HT-29 (cell line): ENCODE measurements at regions not wholly inside any gene's neighbourhood (a gene's known extent, or its start where the extent isn't known, plus 50 kb on each side); places are given as distances from the start of the nearest gene placed in this dataset.
"Not testable (repeated sequence)": the region's sequence is repeated elsewhere in the genome, so short reads cannot be mapped to it uniquely, and the experiment has no call there.

Experiments used
- DNase-seq: peaks from one replicate; pipeline ENCODE4 v3.0.0-alpha.2; 2015; ENCODE audit warnings: low spot score

DNA sequence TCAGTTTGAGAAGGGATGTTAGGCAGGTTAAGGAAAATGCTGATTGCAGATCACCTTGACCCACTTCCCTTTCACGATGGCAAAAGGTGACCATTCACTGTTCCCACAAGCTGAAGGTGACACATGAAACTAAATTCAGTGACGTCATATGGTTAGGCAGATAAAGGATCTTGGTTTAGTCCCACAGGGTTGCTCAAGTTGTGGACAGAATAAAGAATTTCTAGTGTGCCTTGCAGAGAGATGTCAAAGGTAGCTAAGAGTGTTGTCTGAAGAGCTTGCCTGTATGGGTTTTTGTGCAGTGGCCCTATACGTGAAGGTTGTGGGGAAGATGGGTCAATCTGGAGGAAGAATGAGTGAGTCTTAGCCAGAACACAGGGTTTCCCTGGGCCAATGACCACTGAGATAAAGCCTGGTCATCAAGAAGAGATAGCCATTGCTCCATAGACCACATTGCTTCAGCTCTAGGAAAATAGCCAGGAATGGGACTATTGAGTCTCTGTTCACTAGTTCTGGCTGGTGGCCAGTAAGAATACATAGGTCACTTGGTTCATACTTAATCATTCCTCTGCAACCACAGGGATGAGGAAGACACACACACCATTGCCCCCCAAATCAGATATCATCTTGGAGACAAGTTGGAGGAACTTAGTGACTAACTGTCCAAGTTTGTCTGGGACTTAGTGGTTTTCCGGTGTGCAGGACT, 148.5 kb upstream of the ATXN1 start:
- DNase-seq, result no peak

DNA sequence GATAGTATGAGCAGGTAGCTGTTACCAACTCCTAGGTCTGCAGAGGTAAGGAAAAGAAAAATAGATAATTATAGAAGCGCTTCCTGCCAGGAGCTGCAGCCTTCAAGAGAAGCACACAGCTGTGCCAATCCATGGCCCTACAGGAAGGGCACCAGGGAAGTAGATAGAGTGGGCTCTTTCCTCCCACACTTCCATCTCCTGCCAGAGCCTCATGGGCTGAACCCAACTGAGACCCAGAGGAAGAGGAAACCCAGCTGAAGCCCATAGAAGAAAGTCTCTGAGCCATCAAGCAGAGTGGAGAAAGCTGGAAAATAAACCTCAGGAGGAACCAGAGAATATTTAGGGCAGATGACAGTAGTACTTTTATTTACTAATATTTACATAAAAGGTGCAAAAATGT, 146.7 kb upstream of the ATXN1 start:
- no peak for DNase-seq

DNA sequence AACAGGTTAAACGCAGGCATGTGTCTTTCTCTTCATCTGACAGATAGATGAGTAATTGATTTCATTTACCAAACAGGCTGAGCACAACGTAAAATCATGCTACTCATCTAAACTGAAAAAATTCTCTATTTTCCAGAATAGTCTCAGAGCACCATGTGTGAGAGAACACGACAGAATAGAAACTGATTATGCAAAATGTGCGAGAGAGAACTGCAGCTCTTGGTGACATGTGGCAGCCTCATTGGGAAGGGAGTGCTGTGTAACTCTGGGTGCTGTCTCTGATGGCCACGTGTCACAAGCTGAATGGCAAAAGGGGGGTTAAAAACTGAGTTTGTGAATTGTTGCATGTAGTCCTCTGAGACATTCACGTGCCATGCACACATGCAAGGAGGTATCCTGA, 143.7 kb upstream of the ATXN1 start:
- DNase-seq, result no peak

DNA sequence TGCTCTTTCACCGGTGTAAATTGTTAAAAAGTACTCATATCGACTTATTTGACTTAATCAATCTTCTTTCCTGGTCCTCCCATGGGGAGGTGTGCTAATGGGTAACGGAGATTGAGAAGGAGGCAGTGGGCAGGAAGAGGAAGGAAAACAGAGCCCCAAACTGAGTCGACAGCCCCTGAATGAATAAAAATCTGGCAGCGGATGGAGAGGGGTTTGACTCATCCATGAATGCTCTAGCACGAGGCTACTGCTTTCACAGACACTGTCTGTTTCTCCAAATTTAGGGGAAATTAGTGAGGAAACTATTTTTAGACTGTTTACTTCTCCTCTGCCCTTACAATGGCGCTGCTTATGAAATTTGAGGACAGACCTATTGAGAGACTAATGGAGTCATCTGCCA, 142.2 kb upstream of the ATXN1 start:
- no peak for DNase-seq

DNA sequence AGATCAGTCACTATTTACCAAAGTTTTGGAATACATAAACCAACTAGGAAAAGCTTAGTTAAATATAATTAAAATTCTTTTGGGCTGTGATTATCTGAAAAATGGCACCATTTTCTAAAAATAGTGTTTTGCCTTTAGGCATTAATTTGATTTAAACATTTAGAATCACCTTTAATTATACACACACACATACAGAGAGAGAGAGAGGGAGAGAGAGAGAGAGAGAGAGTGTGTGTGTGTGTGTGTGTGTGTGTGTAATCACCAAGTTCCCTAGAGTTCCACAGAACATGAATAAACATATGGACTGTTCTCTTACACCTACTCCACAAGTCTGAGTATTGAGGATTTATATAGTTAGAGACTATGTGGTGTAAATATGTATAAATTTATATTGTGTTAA, 141.2 kb upstream of the ATXN1 start:
- no peak for DNase-seq

DNA sequence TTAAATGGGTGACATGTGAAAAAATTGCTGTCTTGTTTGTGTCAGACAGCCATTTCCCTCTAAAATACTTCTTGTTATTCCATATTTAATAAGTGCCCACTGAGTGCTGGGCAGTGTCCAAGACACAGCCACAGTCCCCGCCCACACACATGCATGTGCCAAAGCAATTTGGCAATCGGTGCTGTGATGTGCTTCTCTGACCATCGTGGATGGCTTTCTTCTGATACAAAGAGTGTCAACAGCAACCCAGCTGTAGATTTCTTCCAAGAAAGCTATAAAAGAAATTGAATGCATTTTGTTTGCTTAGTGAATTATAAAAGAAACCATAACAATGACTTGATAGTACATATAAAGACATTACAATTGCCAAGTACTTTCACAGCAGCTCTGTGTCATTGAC, 140.5 kb upstream of the ATXN1 start:
- peak; percentile 21 for DNase-seq

DNA sequence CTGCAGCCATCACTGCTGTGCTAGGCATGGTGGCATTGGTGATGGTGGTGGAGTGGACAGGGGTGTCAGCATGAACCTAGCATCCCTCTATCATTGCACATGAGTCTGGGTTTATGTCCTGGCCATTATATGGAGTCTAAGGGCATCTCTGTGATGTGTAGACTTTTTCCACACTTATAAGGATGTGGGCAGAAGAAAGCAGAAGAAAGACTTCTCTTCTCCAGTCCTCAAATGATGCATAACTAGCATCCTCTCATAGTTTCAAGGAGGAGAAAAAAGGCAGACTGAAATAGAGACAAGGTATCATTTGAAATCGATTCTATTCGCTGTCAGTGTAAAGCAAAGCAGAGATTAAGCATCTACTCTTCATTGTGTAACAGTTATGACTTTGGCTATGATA, 140.0 kb upstream of the ATXN1 start:
- DNase-seq, result no peak

DNA sequence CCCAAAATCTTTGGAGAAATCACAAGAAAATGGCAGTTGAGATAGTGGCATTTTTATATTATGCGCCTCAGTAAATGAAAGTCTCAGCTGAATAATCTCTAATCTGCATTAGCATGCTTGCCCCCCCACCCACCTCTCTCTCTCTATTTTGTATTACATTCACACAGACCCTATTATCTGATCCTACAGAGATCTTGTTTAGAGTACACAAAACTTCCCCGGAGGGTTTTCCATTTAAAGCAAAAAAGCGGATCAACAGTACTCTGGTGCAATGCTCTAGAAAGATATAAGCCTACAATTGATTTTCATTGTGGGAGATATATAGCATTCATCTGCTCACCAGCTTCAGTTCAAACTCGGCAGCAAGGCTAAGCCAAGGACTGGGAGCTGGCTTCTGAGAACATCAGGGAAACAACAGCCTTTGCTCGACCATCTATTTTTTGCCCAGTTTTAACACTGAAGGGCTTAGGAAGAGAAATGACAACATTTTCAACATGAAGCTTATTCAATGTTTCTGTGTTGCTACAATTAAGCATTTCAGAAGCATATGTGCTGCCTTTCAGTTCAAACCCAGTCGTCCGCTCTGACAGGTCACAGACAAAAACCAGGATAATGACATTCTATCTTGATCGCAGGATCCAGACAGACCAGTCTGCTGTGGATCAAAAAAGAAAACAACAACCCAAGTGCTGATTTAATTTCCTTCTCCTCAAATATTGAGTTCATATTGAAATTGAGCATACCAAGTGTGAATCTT, 137.6 kb upstream of the ATXN1 start:
- DNase-seq, result no peak

DNA sequence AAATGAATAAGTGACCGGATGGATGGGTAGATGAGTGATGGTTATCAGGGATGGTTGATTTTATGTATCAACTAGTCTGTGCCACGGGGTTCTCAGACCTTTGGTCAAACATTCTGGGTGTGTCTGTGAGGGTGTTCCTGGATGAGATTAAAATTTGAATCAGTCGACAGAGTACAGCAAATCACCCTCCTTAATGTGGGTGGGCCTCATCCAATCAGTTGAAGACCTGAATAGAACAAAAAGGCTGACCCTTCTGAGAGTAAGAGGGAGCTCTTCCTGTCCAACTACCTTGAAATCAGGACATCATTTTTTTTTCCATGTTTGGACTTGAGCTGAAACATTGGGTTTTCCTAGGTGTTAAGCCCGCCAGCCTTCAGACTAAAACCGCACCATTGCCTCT, 136.4 kb upstream of the ATXN1 start:
- no peak for DNase-seq

DNA sequence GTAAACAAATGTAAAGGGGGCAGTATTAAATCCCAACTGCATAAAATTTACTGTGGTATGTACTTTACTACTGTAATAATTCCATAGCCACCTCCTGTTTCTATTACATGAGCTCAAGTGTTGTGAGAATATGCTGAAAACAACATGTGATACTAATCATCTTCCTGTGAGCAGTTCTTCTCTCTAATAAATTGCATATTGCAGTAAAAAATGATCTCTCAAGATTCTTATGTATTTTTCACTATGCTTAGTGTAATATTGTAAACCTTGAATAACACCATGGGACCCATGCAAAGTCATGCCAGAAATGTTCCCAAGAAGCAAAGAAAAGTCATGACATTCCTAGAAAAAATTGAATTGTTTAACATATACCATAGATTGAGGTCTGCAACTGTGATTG, 133.0 kb upstream of the ATXN1 start:
- DNase-seq, result no peak

DNA sequence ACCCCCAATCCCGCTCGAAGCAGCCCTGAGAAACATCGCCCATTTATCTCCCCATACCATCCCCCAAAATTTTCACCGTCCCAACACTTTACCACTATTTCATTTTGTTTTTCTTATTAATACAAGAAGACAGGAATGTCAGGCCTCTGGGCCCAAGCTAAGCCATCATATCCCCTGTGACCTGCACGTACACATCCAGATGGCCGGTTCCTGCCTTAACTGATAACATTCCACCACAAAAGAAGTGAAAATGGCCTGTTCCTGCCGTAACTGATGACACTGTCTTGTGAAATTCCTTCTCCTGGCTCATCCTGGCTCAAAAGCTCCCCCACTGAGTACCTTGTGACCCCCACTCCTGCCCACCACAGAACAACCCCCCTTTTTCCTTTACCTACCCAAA, 129.8 kb upstream of the ATXN1 start:
- not testable (repeated sequence) for DNase-seq

DNA sequence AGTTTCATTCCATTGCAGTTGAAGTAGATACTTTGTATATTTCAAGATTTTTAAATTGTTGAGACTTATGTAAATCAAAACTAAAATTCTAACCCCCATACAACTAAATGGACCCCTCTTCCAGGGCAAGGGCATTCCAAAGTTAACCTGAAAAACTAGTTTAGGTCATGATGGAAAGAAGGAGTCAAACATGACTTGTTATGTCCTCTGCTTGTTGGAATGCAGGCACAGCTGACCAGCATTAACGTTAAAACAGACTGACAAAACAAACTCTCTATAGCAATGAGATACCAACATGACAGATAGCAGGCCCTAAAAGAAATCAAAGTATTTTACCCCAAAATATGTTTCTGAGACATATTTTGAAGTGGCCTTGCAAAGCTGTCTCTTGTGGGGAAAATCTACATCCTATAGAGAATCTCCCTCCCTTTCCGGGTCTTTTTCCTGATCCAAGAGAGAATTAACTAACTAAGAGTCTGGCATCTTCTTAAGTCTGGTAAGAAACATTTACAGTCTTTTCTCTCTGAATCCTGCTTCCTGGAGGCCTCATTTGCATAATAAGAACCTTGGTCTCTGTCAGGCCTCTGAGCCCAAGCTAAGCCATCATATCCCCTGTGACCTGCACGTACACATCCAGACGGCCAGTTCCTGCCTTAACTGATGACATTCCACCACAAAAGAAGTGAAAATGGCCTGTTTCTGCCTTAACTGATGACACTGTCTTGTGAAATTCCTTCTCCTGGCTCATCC, 124.3 kb upstream of the ATXN1 start:
- no peak for DNase-seq

DNA sequence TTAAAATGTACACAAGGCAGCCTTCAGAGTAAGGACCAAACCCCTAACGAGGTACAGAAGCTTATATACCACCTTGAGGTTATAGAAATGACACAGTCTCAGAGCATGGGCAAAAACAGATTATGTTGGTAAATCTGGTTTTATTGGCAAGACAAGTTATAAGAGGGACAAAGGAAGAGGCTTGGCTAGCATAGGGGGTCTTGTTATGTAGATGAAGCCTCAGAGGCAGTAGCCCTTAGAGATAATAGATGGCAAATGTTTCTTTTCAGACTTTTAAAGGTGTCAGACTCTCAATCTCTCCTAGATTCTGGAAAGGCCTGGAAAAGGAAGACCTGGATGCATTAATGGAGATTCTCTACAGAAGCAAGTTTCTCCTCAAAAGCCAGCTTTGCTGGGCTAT, 123.3 kb upstream of the ATXN1 start:
- no peak for DNase-seq

DNA sequence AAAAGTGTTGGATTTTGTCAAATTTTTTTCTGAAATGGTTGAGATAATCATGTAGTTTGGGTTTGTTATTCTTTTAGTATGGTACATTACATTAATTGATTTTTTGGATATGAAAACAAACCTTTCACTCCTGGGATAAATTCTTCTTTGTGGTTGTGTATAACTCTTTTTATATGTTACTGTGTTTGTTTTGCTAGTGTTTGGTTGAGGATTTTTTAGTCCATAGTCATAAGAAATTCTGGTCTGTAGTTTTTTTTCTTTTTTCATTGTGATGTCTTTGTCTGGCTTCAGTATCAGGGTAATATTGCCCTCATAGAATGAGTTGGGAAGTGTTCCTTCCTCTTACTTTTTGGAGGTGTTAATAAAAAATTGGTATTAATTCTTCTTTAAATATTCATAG, 122.2 kb upstream of the ATXN1 start:
- DNase-seq, result no peak

DNA sequence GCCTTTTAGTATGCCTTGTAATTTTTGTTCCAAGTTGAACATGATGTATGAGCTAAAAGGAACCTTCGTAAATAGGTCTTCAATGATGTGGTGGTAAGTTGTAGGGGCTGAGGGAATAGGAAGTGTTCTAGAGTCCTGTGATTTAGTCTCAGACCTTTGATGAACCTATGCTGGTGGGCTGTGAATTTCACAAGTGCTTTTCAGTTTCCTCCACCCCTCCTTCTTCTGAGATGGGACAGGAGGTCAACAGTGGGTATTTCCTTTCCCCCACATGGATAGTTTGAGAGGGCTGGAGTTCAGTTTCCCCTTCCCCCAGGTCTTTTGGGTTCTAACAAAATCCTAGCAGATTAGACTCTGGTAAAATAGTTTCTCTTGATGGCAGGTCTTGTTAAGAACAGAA, 121.0 kb upstream of the ATXN1 start:
- no peak for DNase-seq

DNA sequence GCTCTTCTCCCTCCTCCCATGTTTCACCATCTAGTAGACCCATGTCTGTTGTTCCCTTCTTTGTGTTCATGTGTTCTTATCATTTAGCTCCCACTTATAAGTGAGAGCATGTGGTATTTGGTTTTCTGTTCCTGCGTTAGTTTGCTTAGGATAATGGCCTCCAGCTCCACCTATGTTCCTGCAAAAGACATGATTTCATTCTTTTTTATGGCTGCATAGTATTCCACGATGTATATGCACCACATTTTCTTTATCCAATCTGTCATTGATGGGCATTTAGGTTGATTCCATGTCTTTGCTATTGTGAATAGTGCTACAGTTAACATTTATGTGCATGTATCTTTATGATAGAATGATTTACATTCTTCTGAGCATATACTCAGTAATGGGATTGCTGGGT, 115.6 kb upstream of the ATXN1 start:
- not testable (repeated sequence) for DNase-seq

DNA sequence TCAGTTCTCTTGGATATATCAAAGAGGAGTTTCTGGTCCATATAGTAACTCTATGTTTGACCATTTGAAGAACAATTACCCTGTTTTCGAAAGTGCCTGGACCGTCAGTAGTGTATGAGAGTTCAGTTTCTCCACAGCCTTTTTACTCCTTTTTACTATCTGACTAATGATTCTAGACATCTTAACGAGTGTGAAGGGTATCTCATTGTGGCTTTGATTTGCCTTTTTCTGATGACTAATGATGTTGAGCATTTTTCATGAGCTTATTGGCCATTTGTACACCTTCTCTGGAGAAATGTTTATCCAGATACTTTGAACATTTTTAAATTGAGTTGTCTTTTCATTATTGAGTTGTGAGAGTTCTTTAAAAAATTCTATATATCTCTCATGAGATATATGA, 114.9 kb upstream of the ATXN1 start:
- no peak for DNase-seq

DNA sequence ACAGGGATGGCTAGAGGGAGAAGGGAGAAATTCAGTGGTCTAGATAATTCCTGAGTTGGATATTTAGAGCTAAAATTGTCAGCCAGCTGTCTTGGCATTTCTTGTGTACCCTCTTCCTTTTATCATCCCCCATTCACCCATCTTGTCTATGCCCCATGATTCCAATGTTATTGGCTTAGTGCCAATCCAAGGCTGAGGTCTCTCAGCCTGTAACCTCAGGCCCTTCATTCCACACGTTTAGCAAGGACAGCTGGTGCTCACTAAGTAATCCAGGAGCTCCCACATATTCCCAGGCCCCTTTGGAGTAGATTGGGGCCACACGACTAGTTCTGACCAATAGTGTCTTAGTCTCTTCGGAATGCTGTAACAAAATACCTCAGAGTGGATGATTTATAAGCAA, 112.4 kb upstream of the ATXN1 start:
- no peak for DNase-seq

DNA sequence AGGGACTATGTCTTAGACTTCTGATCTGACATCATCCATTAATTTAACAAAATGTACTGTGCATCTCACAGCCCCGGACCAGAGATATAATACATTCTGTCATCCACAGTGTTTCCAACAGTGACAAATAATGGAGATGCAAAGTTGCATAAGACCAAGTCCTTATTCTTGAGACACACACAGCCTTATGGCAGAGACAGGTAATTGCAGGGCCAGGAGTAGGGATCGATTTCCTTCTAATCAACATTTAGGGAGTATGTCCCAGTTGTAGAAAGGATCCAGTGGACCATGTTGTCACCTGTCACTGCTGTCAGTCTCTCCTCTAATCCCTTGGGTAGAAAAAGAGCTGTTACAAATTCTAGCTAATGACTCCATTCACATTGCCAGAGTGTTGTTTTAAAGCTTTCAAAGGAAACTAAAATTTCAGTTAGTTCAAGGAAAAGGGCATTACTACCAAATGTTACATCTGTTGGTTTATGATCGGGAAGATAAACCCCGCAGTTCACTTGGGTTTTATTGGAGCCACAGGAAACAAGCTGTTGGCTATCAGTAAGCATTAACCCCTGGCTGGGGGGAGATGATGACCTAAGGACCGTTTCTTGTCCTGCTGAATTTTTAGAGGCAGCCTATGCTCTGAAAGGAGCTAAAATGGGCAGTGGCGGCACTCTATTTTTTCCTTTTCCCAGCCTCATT, 111.4 kb upstream of the ATXN1 start:
- no peak for DNase-seq

DNA sequence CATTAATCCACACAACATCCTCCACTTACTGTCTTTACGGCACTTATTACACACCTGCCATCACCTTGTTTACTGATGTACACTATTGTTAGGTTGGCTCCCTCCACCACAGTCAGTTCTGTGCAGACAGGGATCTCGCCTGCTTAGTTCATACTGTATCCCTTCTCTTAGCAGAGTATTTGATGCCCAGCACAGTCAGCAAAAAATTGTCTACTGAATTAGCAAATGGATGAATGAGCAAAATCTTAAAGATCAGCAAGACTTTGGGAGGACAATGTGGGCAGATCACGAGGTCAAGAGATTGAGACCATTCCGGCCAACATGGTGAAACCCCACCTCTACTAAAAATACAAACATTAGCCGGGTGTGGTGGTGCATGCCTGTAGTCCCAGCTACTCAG, 109.8 kb upstream of the ATXN1 start:
- no peak for DNase-seq

DNA sequence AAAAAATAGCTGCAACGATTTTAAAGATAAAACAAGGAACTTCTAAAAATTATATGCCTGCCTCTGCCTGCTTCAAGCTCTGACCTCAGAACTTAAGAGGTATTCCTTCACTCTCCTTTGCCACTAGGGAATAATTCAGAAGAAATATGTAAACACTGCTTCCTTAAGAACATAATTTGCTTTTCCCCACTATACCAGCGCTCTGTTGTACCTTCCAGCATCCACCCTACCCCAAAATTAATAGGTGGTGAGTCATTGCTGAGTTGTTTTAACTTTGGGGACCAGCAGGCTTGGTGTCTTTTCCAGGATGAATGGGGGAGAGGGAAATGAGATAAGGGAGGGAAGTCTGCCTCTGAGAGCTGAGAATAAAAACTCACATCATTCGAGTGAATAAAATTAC, 107.7 kb upstream of the ATXN1 start:
- no peak for DNase-seq

DNA sequence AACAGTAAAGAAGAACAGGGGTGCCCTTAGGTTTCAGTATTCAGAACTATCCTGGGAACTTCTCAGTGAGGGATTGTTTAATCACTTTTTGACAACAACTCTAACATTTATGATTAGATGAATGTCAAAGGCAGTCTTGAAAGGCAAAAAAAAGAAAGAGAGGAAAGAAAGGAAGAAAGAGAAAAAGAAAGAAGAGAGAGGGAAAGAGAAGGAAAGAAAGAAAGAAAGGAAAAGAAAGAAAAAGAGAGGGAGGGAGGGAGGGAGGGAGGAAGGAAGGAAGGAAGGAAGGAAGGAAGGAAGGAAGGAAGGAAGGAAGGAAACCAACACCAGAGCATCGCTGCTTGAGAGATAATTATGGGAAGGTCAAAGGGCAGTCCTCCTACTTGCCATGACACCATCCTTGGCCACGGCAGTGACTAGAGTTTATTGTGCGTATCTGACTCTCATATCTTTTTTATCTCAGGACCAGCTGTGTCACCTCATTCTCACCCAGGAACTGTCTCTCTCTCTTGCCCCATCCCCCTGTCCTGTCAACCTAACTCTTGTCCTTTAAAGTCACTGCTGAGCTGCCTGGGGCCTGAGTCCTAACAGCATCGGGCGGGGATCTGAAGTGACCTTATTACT, 96.8 kb upstream of the ATXN1 start:
- DNase-seq, result no peak
